B cell (primary cell): ENCODE measurements at regions not wholly inside any gene's neighbourhood (a gene's known extent, or its start where the extent isn't known, plus 50 kb on each side); places are given as distances from the start of the nearest gene placed in this dataset.

ENCODE experiments used
- ATAC-seq: fragments of 200-7000 bp; cut with Tn5 transposase; one replicate; pipeline ENCODE4 v1.10.0; 2021; ENCODE audit warnings: low read depth, mild to moderate bottlenecking, moderate number of reproducible peaks, moderate library complexity
- CTCF ChIA-PET: fragments of 350-600 bp; sonication (Branson Sonifier 250); formaldehyde crosslinking; loops from one replicate; lab custom pipeline; 2021; ENCODE audit warnings: antibody characterized with exemption, inconsistent platforms; lab: Charles Lee
- POLR2A ChIA-PET: fragments of 350-600 bp; sonication (Branson Sonifier 250); formaldehyde crosslinking; loops from one replicate; lab custom pipeline; 2021; ENCODE audit warnings: antibody characterized with exemption; lab: Charles Lee
- DNase-seq: peaks from one replicate; pipeline ENCODE4 v3.0.0; 2013
- H2AFZ ChIP-seq: 2 replicates; pipeline ENCODE4 v1.6.1; 2012; ENCODE audit warnings: mild to moderate bottlenecking, low read depth, low read length; ENCODE audit not compliant: insufficient read depth, poor library complexity, severe bottlenecking
- H3K27ac ChIP-seq, 2 donors: 1 replicate in 1 of 2; 2 replicates in 1 of 2; pipeline ENCODE4 v1.5.1; 2012 to 2013; ENCODE audit warnings: low read length in 2 of 2, mild to moderate bottlenecking in 2 of 2, moderate library complexity in 1 of 2
- H3K27me3 ChIP-seq, 4 experiments: fragments of 200-600 bp in 1 of 4; sonication (generic) in 1 of 4; replicated peaks in 1 of 4; 1 replicate in 2 of 4; 2 replicates in 2 of 4; pipeline versions ENCODE4 v1.6.1 to v1.7.0; 2013 to 2016; ENCODE audit warnings: low read length in 3 of 4, mild to moderate bottlenecking in 2 of 4, mixed read lengths in 1 of 4, moderate library complexity in 1 of 4; ENCODE audit not compliant: insufficient read depth in 4 of 4, control insufficient read depth in 3 of 4; ENCODE audit errors: control extremely low read depth in 1 of 4
- H3K36me3 ChIP-seq, 2 experiments: replicated peaks in 1 of 2; 1 replicate in 1 of 2; 2 replicates in 1 of 2; pipeline versions ENCODE4 v1.6.1 to v1.7.1; 2013; ENCODE audit warnings: low read length in 1 of 2; ENCODE audit not compliant: insufficient read depth in 2 of 2, control insufficient read depth in 1 of 2; ENCODE audit errors: control extremely low read depth in 1 of 2, extremely low read depth in 1 of 2
- H3K4me1 ChIP-seq, 2 donors: fragments of 200-600 bp in 1 of 2; sonication (generic) in 1 of 2; 1 replicate in 1 of 2; 2 replicates in 1 of 2; pipeline versions ENCODE4 v1.5.1 to v1.6.1; 2013 to 2017; ENCODE audit warnings: low read length in 2 of 2; ENCODE audit not compliant: control insufficient read depth in 2 of 2, insufficient read depth in 2 of 2
- H3K4me2 ChIP-seq: replicated peaks from 2 replicates; pipeline ENCODE3; 2012; ENCODE audit warnings: mild to moderate bottlenecking, low read depth, low read length; ENCODE audit not compliant: poor library complexity, severe bottlenecking
- H3K4me3 ChIP-seq, 5 experiments: fragments of 200-600 bp in 1 of 5; sonication (generic) in 1 of 5; 1 replicate in 3 of 5; 2 replicates in 2 of 5; pipeline versions ENCODE4 v1.5.1 to v1.7.0; 2011 to 2016; ENCODE audit warnings: low read length in 4 of 5, mild to moderate bottlenecking in 4 of 5, low read depth in 2 of 5, control low read depth in 1 of 5, moderate library complexity in 1 of 5; ENCODE audit not compliant: insufficient read depth in 1 of 5; ENCODE audit errors: control extremely low read depth in 1 of 5, extremely low read depth in 1 of 5
- H3K79me2 ChIP-seq: fragments of 200-600 bp; sonication (generic); one replicate; pipeline ENCODE4 v1.6.0; 2016; ENCODE audit warnings: low read length; ENCODE audit not compliant: control insufficient read depth, insufficient read depth
- H3K9ac ChIP-seq: fragments of 200-600 bp; sonication (generic); 2 replicates; pipeline ENCODE4 v1.6.1; 2017; ENCODE audit warnings: mild to moderate bottlenecking, low read length, moderate library complexity
- H3K9me3 ChIP-seq, 3 donors: one replicate each; pipeline versions ENCODE4 v1.6.1 to v1.7.1; 2013; ENCODE audit warnings: low read length in 2 of 3; ENCODE audit not compliant: control insufficient read depth in 2 of 3, insufficient read depth in 1 of 3; ENCODE audit errors: control extremely low read depth in 1 of 3
- H4K20me1 ChIP-seq: 2 replicates; pipeline ENCODE4 v1.6.0; 2012; ENCODE audit warnings: mild to moderate bottlenecking, low read length; ENCODE audit not compliant: insufficient read depth, control insufficient read depth, poor library complexity, severe bottlenecking
- H3K27ac Mint-ChIP-seq: one replicate; pipeline ENCODE4 v1.8.0; 2021; ENCODE audit warnings: mixed read lengths
- H3K27me3 Mint-ChIP-seq: one replicate; pipeline ENCODE4 v1.8.0; 2021; ENCODE audit warnings: mixed read lengths
- H3K4me1 Mint-ChIP-seq: one replicate; pipeline ENCODE4 v1.8.0; 2021; ENCODE audit warnings: mixed read lengths
- H3K4me3 Mint-ChIP-seq: one replicate; pipeline ENCODE4 v1.8.0; 2021; ENCODE audit warnings: mixed read lengths
- H3K9me3 Mint-ChIP-seq: one replicate; pipeline ENCODE4 v1.8.0; 2022; ENCODE audit warnings: mixed read lengths; ENCODE audit not compliant: insufficient read depth
- EZH2 ChIP-seq: IDR thresholded peaks from 2 replicates; pipeline ENCODE4 v1.6.1; 2012; ENCODE audit warnings: borderline replicate concordance, low read depth, mild to moderate bottlenecking, moderate library complexity, low read length; ENCODE audit not compliant: insufficient read depth, poor library complexity, severe bottlenecking
- WGBS: methylation state at CpG from one replicate; pipeline ENCODE4 v1.1.5; 2013; ENCODE audit warnings: missing lambda C conversion rate; ENCODE audit not compliant: insufficient coverage; 5-methylcytosine and 5-hydroxymethylcytosine counted together
- intact Hi-C: fragments of 100-400 bp; cut with micrococcal nuclease; formaldehyde crosslinking; loops from one replicate; pipeline ENCODE4 v1.10.0; 2022
- TF ChIP-seq, protein P1 (sequence below): fragments of 200-600 bp; IDR thresholded peaks from one replicate; pipeline ENCODE4 v1.8.0; 2022; ENCODE audit warnings: antibody characterized with exemption, mild to moderate bottlenecking

DNA sequence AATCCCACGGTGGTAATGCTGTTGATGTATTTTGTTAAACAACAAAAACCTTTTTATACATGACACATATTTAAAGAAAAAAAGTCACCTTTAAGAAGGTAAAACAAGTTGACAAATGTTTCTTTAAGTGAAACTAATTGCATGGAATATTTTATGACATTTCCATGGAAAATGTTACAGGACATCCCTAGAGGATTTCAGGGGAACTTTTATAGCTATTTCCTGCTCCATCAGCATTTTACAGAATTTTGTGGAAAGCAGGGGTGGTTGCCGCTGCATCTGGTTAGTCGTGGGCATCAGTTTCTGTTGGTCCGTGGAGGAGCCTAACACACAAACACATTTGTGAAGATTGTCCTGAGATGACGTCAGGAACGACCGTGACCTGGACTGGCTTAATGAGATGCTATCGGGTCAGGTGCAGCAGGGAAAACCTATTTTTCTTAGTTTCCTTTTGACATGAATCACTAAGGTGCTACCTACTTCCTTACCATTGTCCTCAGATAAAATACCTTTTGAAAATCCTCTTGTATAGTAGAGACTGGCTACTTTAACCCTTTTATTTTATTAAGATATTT lies 305.1 kb downstream of the MAP2K6 start:
- H3K4me3 Mint-ChIP-seq: no peak overlapping the region
- H3K9ac ChIP-seq: no peak overlapping the region
- H3K79me2 ChIP-seq: no peaks in the 10 kb centered on the region
- TF ChIP-seq, protein P1, sequence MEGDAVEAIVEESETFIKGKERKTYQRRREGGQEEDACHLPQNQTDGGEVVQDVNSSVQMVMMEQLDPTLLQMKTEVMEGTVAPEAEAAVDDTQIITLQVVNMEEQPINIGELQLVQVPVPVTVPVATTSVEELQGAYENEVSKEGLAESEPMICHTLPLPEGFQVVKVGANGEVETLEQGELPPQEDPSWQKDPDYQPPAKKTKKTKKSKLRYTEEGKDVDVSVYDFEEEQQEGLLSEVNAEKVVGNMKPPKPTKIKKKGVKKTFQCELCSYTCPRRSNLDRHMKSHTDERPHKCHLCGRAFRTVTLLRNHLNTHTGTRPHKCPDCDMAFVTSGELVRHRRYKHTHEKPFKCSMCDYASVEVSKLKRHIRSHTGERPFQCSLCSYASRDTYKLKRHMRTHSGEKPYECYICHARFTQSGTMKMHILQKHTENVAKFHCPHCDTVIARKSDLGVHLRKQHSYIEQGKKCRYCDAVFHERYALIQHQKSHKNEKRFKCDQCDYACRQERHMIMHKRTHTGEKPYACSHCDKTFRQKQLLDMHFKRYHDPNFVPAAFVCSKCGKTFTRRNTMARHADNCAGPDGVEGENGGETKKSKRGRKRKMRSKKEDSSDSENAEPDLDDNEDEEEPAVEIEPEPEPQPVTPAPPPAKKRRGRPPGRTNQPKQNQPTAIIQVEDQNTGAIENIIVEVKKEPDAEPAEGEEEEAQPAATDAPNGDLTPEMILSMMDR: no peak
- no peak for TF ChIP-seq EZH2
- no peak overlapping the region for H3K27ac ChIP-seq
- WGBS: 100% methylated on average over 5 of the region's 8 CpGs
- H3K36me3 ChIP-seq: no peaks in the 10 kb centered on the region
- H3K9me3 ChIP-seq: no peaks in the 10 kb centered on the region
- no peaks in the 10 kb centered on the region for H3K27me3 Mint-ChIP-seq
- H4K20me1 ChIP-seq: no peaks in the 10 kb centered on the region
- CTCF ChIA-PET: no interaction called here
- no peak for ATAC-seq
- no peaks in the 10 kb centered on the region for H3K27me3 ChIP-seq
- intact Hi-C loops: no loop called here
- H3K4me1 ChIP-seq: no peaks in the 10 kb centered on the region
- no peaks in the 10 kb centered on the region for H3K4me1 Mint-ChIP-seq
- H2AFZ ChIP-seq: no peak overlapping the region
- no peak overlapping the region for H3K4me2 ChIP-seq
- H3K9me3 Mint-ChIP-seq: no peaks in the 10 kb centered on the region
- POLR2A ChIA-PET: no interaction called here
- no peak for DNase-seq
- H3K4me3 ChIP-seq: no peak overlapping the region
- no peak overlapping the region for H3K27ac Mint-ChIP-seq

GRCh38 chr17:69722518-69722917 lies 308.0 kb downstream of the MAP2K6 start:
- Histone ChIP-seq H3K4me3 (no peak overlapping the region), H3K36me3 (no peaks in the 10 kb centered on the region), H3K4me1 (no peaks in the 10 kb centered on the region), H3K9me3 (no peaks in the 10 kb centered on the region), H3K27me3 (no peaks in the 10 kb centered on the region), H3K79me2 (no peaks in the 10 kb centered on the region), H4K20me1 (no peaks in the 10 kb centered on the region), H2AFZ (no peak overlapping the region), H3K4me2 (no peak overlapping the region), H3K27ac (no peak overlapping the region), H3K9ac (no peak overlapping the region)
- Mint-ChIP-seq H3K27me3 (no peaks in the 10 kb centered on the region), H3K27ac (no peak overlapping the region), H3K9me3 (no peaks in the 10 kb centered on the region), H3K4me1 (no peaks in the 10 kb centered on the region), H3K4me3 (no peak overlapping the region)
- DNase-seq (no peak), ATAC-seq (no peak)
- CTCF ChIA-PET: no interaction called here
- TF ChIP-seq, protein P1: no peak
- TF ChIP-seq EZH2: no peak
- WGBS: no CpG with 5 or more reads among the region's 2 CpGs
- intact Hi-C loops: no loop called here
- POLR2A ChIA-PET: no interaction called here
